ENCODE measurements at regions not wholly inside any gene's neighbourhood (a gene's known extent, or its start where the extent isn't known, plus 50 kb on each side); places are given as distances from the start of the nearest gene placed in this dataset.

DNA sequence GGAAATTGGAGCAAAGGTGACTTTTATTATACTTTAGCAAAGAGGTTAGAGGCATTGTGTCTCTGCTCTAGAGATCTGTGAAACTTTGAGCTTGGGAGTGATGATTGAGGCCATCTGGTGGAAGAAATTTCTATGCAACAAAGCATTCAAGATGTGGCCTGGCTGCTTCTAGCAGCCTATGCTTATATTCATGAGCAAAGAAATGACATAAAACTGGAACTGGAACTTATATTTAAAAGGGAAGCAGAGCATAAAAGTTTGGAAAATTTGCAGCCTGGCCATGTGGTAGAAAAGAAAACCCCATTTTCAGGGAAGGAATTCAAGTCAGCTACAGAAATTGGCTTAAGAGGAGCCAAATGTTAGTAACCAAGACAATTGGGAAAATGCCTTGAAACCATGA lies 70.4 kb downstream of the SDR9C7 start:
- Histone ChIP-seq H3K9me3 (ENCODE audit: control insufficient read depth, insufficient read depth, low read length) (peaks cover 18% of the 10 kb centered on the region), H3K4ac (ENCODE audit: low read depth, low read length) (no peak overlapping the region), H2AFZ (replicated peaks; ENCODE audit: low read length, poor library complexity) (no peak overlapping the region), H4K91ac (ENCODE audit: insufficient read depth, low read depth, low read length) (no peak overlapping the region), H3K79me1 (ENCODE audit: low read depth in 1 of 2, low read length in 2 of 2) (no peaks in the 10 kb centered on the region), H4K8ac (ENCODE audit: low read depth in 2 of 2, low read length in 2 of 2) (no peak overlapping the region), H3K4me3 (ENCODE audit: insufficient read depth, low read depth, low read length) (no peak overlapping the region), H3K4me1 (ENCODE audit: control insufficient read depth, insufficient read depth, low read length) (no peaks in the 10 kb centered on the region), H3K27ac (ENCODE audit: insufficient read depth, low read length) (no peak overlapping the region), H4K5ac (ENCODE audit: low read depth, low read length) (no peak overlapping the region), H3K27me3 (ENCODE audit: control insufficient read depth, insufficient read depth, low read length) (no peaks in the 10 kb centered on the region), H3K14ac (replicated peaks; ENCODE audit: low read depth, low read length) (no peak overlapping the region), H2AK9ac (replicated peaks; ENCODE audit: low read depth, low read length, poor library complexity) (no peak overlapping the region), H2AK5ac (ENCODE audit: low read depth, low read length) (no peak overlapping the region), H3K18ac (ENCODE audit: low read depth, low read length) (no peak overlapping the region), H3K36me3 (ENCODE audit: control insufficient read depth, insufficient read depth, low read length) (no peaks in the 10 kb centered on the region), H2BK15ac (ENCODE audit: low read depth, low read length) (no peak overlapping the region), H2BK20ac (ENCODE audit: low read depth, low read length) (no peak overlapping the region), H3K9me1 (ENCODE audit: insufficient read depth, low read length) (no peaks in the 10 kb centered on the region), H3K9ac (ENCODE audit: low read depth, low read length) (no peak overlapping the region), H3K23ac (ENCODE audit: low read depth, low read length) (no peak overlapping the region), H2BK120ac (ENCODE audit: low read depth, low read length) (no peak overlapping the region), H3K4me2 (ENCODE audit: low read depth, low read length) (no peak overlapping the region), H3K56ac (ENCODE audit: extremely low read depth, insufficient read depth, low read length) (no peak overlapping the region), H4K20me1 (ENCODE audit: insufficient read depth, low read length) (no peaks in the 10 kb centered on the region), H2BK5ac (ENCODE audit: low read depth, low read length, poor library complexity, severe bottlenecking) (no peak overlapping the region)
- DNase-seq (no peak), ATAC-seq (ENCODE audit: low read depth) (no peak)
- in situ Hi-C loops (cut with MboI; ENCODE audit: low sequenced_read_pairs) (no loop called here), intact Hi-C loops (cut with micrococcal nuclease) (no loop called here), dilution Hi-C loops (cut with HindIII; ENCODE audit: low sequenced_read_pairs, unreplicated experiment) (no loop called here)
- no peak for TF ChIP-seq NFE2L2 (IDR thresholded peaks at IDR 0.05; ENCODE audit: low read depth, low read length)
- no peak for TF ChIP-seq RFX5 (IDR thresholded peaks at IDR 0.05; ENCODE audit: low read depth, low read length)
- BruUV-seq (replicated peaks) = no TSS peak
- ChIA-PET POLR2A (ENCODE audit: unreplicated experiment) (no interaction called here), CTCF (no interaction called here)
